WTC11 (cell line): ENCODE measurements at regions not wholly inside any gene's neighbourhood (a gene's known extent, or its start where the extent isn't known, plus 50 kb on each side); places are given as distances from the start of the nearest gene placed in this dataset.
A peak's percentile ranks its signal among the peaks of the same experiment; 100 is the strongest.

Experiments used
- ATAC-seq: fragments of 200-7000 bp; cut with Tn5 transposase; 2 replicates; pipeline ENCODE4 v1.10.0; 2021; ENCODE audit warnings: mild to moderate bottlenecking, moderate library complexity
- CTCF ChIA-PET: fragments of 300-600 bp; sonication (Branson Sonifier 250); formaldehyde crosslinking; loops from one replicate; lab custom pipeline; 2021; ENCODE audit warnings: antibody characterized with exemption; lab: Charles Lee
- POLR2A ChIA-PET: fragments of 350-600 bp; sonication (Branson Sonifier 250); formaldehyde crosslinking; loops from one replicate; lab custom pipeline; 2021; ENCODE audit warnings: antibody characterized with exemption; lab: Charles Lee
- DNase-seq: peaks from one replicate; pipeline ENCODE4 v3.0.0; 2021; ENCODE audit warnings: low spot score
- H3K27ac Mint-ChIP-seq: 2 replicates; pipeline ENCODE4 v1.8.0; 2021; ENCODE audit warnings: mixed read lengths
- H3K27me3 Mint-ChIP-seq: 2 replicates; pipeline ENCODE4 v1.8.0; 2021; ENCODE audit warnings: low read depth, mild to moderate bottlenecking, moderate library complexity, mixed read lengths
- H3K36me3 Mint-ChIP-seq: 2 replicates; pipeline ENCODE4 v1.8.0; 2021; ENCODE audit warnings: mixed read lengths
- H3K4me1 Mint-ChIP-seq: 2 replicates; pipeline ENCODE4 v1.8.0; 2022; ENCODE audit warnings: mixed read lengths
- H3K4me3 Mint-ChIP-seq: 2 replicates; pipeline ENCODE4 v1.8.0; 2021; ENCODE audit warnings: mild to moderate bottlenecking, moderate library complexity, mixed read lengths
- H3K9me3 Mint-ChIP-seq: 2 replicates; pipeline ENCODE4 v1.8.0; 2021; ENCODE audit warnings: mixed read lengths
- CTCF ChIP-seq: fragments of 200-600 bp; IDR thresholded peaks from 2 replicates; pipeline ENCODE4 v1.8.0; 2022; ENCODE audit warnings: antibody characterized with exemption
- E2F5 ChIP-seq: sonication (generic); formaldehyde crosslinking; IDR thresholded peaks from 2 replicates; pipeline ENCODE4 v1.8.1; 2022; ENCODE audit warnings: mild to moderate bottlenecking, moderate library complexity, missing genetic modification reagents
- ESRRA ChIP-seq: sonication (generic); formaldehyde crosslinking; IDR thresholded peaks from 2 replicates; pipeline ENCODE4 v1.8.1; 2022; ENCODE audit warnings: mild to moderate bottlenecking, missing genetic modification reagents, borderline replicate concordance
- ETV6 ChIP-seq: sonication (generic); formaldehyde crosslinking; IDR thresholded peaks from 2 replicates; pipeline ENCODE4 v1.8.1; 2022; ENCODE audit warnings: mild to moderate bottlenecking, missing genetic modification reagents
- GABPB1 ChIP-seq: sonication (generic); formaldehyde crosslinking; IDR thresholded peaks from 2 replicates; pipeline ENCODE4 v1.8.1; 2023; ENCODE audit warnings: mild to moderate bottlenecking, missing genetic modification reagents
- IRF1 ChIP-seq: sonication (generic); formaldehyde crosslinking; IDR thresholded peaks from 2 replicates; pipeline ENCODE4 v1.8.0; 2023; ENCODE audit warnings: missing genetic modification reagents
- MLX ChIP-seq: sonication (generic); formaldehyde crosslinking; IDR thresholded peaks from 2 replicates; pipeline ENCODE4 v1.8.1; 2023; ENCODE audit warnings: mild to moderate bottlenecking, missing genetic modification reagents, moderate library complexity
- NR2C2 ChIP-seq: sonication (generic); formaldehyde crosslinking; IDR thresholded peaks from 2 replicates; pipeline ENCODE4 v1.8.0; 2022; ENCODE audit warnings: mild to moderate bottlenecking, missing genetic modification reagents
- PRDM15 ChIP-seq: sonication (generic); formaldehyde crosslinking; IDR thresholded peaks from 2 replicates; pipeline ENCODE4 v1.8.0; 2022; ENCODE audit warnings: missing genetic modification reagents
- PREB ChIP-seq: sonication (generic); formaldehyde crosslinking; IDR thresholded peaks from 2 replicates; pipeline ENCODE4 v1.8.1; 2022; ENCODE audit warnings: mild to moderate bottlenecking, missing genetic modification reagents, moderate library complexity, borderline replicate concordance
- PRRX2 ChIP-seq: fragments of 250-450 bp; sonication (Bioruptor Pico); IDR thresholded peaks from 2 replicates; pipeline ENCODE4 v1.8.0; 2021; ENCODE audit warnings: mild to moderate bottlenecking
- TCF7 ChIP-seq: sonication (generic); formaldehyde crosslinking; IDR thresholded peaks from 2 replicates; pipeline ENCODE4 v1.8.0; 2022; ENCODE audit warnings: mild to moderate bottlenecking, low read depth, missing genetic modification reagents, moderate library complexity
- USF2 ChIP-seq: sonication (generic); formaldehyde crosslinking; IDR thresholded peaks from 2 replicates; pipeline ENCODE4 v1.8.1; 2023; ENCODE audit warnings: mild to moderate bottlenecking, missing genetic modification reagents, moderate library complexity
- ZNF317 ChIP-seq: sonication (generic); formaldehyde crosslinking; IDR thresholded peaks from 2 replicates; pipeline ENCODE4 v1.8.1; 2023; ENCODE audit warnings: low read depth, mild to moderate bottlenecking, moderate library complexity, missing genetic modification reagents, borderline replicate concordance
- ZNF416 ChIP-seq: fragments of 250-450 bp; sonication (Bioruptor Pico); IDR thresholded peaks from 2 replicates; pipeline ENCODE4 v1.9.0; 2021; ENCODE audit warnings: mild to moderate bottlenecking, inconsistent platforms
- ZSCAN18 ChIP-seq: fragments of 250-450 bp; sonication (Bioruptor Pico); IDR thresholded peaks from 2 replicates; pipeline ENCODE4 v2.1.2; 2022; ENCODE audit warnings: mild to moderate bottlenecking, moderate library complexity

GRCh38 chr12:94806617-94807016 is 156.3 kb upstream of the TMCC3 start (continued):
- no peak for TF ChIP-seq PREB (CRISPR knock-in tag)
- no peak for TF ChIP-seq TCF7
- TF ChIP-seq USF2 (CRISPR knock-in tag) = no peak
- TF ChIP-seq CTCF = no peak
- TF ChIP-seq ETV6 (CRISPR knock-in tag) = no peak
- no peak for TF ChIP-seq ZNF416 (CRISPR knock-in tag)
- TF ChIP-seq ZNF317 = no peak

- CTCF ChIA-PET = interaction anchor here (1.5 kb wide), 1 partner anchor 134 kb away, joined by 3 read pairs; no protein-coding TSS in a partner anchor
- no peak for ATAC-seq
- no peak overlapping the region for H3K4me3 Mint-ChIP-seq
- no peak for TF ChIP-seq PRRX2
- TF ChIP-seq GABPB1 (CRISPR knock-in tag) = 0 out of 2 replicates have a peak, but pooled peaks have one; percentile 31
- TF ChIP-seq, all 79 proteins: peak for 1
- H3K36me3 Mint-ChIP-seq = peaks cover 2% of the 10 kb centered on the region; the same call in 1 of the 2 replicates
- no peak overlapping the region for H3K27ac Mint-ChIP-seq
- no peaks in the 10 kb centered on the region for H3K4me1 Mint-ChIP-seq
- POLR2A ChIA-PET = no interaction called here
- peaks cover 3% of the 10 kb centered on the region; the same call in 1 of the 2 replicates for H3K27me3 Mint-ChIP-seq
- H3K9me3 Mint-ChIP-seq = peaks cover 9% of the 10 kb centered on the region
- no peak for DNase-seq
Observed at GRCh38 chr12:94805749-94806529, 155.6 kb upstream of the TMCC3 start.

- H3K9me3 Mint-ChIP-seq = no peaks in the 10 kb centered on the region
- TF ChIP-seq IRF1 (no peak), ESRRA (no peak), MLX (no peak), GABPB1 (CRISPR knock-in tag) (no peak)
- TF ChIP-seq, all 79 proteins: peak for 0
- Mint-ChIP-seq H3K27ac (no peak overlapping the region), H3K4me3 (no peak overlapping the region), H3K4me1 (no peaks in the 10 kb centered on the region), H3K36me3 (no peaks in the 10 kb centered on the region), H3K27me3 (no peaks in the 10 kb centered on the region)
- ATAC-seq = no peak
- ChIA-PET POLR2A (no interaction called here), CTCF (no interaction called here)
- no peak for DNase-seq
Observed at GRCh38 chr12:94803939-94804338, 153.6 kb upstream of the TMCC3 start.

GRCh38 chr12:94802796-94803195 is 152.4 kb upstream of the TMCC3 start:
- ATAC-seq (no peak), DNase-seq (no peak)
- POLR2A ChIA-PET = no interaction called here
- Mint-ChIP-seq H3K9me3 (no peaks in the 10 kb centered on the region), H3K27me3 (no peaks in the 10 kb centered on the region), H3K36me3 (no peaks in the 10 kb centered on the region), H3K27ac (no peak overlapping the region), H3K4me3 (no peak overlapping the region), H3K4me1 (no peaks in the 10 kb centered on the region)
- CTCF ChIA-PET = no interaction called here
- TF ChIP-seq PRDM15 (CRISPR knock-in tag) = no peak
- no peak for TF ChIP-seq NR2C2
- no peak for TF ChIP-seq E2F5
- no peak for TF ChIP-seq ZSCAN18 (CRISPR knock-in tag)
- no peak for TF ChIP-seq ZNF317
